T-helper 9 cell (primary cell): ENCODE measurements at regions not wholly inside any gene's neighbourhood (a gene's known extent, or its start where the extent isn't known, plus 50 kb on each side); places are given as distances from the start of the nearest gene placed in this dataset.
"Not testable (repeated sequence)": the region's sequence is repeated elsewhere in the genome, so short reads cannot be mapped to it uniquely, and the experiment has no call there.

Experiments used
- DNase-seq: peaks from one replicate; pipeline ENCODE4 v3.0.0-alpha.2; 2020

DNA sequence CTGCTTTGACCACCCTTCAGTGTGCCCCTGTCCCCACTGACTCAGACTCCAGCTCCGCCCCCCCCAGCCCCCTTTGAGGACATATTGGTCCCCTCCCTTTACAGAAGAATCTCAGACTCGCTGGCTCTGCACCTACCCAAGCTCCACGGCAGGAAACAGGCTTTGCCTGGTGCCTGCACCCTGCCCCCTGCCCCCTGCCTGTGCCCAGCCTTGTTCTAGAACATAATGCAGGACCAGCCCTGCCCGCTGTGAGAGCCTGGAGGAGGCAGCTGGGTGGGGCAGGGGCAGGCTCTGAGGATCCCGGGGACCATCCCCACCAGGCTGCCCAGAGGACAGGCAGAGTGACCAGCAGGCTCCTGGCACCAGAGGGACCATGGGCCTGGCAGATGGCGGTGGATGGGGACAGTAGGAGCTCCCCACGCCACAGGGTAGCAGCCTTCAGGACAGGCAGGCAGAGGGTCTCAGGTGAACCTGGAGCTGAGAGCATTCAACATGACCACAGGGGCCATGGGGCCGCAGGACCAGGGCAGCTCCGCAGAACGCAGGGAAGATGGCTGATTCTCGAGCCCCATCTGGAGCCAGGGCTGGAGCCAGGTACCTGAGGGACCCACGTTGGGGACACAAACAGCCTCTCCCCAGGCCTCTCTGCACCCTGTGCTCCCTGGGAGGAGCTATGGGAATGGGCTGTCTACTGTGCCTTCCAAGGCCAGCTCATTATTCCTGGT, 165.0 kb upstream of the FOXD4L5 start:
- not testable (repeated sequence) for DNase-seq

GRCh38 chr9:65449423-65449822, 164.4 kb upstream of the FOXD4L5 start:
- no peak for DNase-seq

DNA sequence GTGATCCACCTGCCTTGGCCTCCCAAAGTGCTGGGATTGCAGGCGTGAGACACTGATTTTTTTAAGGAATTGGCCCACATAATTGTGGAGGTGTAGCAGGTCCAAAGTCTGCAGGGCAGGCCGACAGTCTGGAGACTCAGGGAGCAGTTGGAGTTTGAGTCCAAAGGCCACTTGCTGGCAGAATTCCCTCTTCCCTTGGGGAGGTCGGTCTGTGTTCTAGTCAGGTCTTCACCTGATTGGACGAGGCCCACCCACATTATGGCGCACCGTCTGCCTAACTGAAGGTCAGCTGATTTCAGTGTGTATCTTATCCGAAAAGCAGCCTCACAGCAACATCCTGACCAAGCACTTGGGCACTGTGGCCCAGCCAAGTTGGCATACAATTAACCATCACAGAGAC, 162.1 kb upstream of the FOXD4L5 start:
- DNase-seq = not testable (repeated sequence)

DNA sequence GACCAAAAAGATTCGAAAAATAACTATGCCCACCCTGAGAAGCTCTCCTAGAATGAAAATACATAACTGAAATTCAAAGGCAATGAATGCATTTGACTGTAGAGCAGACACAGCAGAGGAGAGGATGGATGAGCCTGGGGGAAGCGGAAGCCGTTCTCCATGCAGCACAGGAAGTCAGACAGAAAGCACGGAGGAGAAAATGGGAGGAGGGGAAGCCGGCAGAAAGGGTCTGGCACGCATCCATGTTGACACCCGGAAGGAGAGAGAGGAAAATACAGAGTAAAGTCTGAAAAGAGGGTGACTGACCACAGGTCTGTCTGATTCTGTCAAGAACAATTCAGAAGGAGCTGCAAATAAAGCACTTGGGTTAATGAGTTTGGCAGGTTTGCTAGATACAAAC, 161.0 kb upstream of the FOXD4L5 start:
- DNase-seq = not testable (repeated sequence)

DNA sequence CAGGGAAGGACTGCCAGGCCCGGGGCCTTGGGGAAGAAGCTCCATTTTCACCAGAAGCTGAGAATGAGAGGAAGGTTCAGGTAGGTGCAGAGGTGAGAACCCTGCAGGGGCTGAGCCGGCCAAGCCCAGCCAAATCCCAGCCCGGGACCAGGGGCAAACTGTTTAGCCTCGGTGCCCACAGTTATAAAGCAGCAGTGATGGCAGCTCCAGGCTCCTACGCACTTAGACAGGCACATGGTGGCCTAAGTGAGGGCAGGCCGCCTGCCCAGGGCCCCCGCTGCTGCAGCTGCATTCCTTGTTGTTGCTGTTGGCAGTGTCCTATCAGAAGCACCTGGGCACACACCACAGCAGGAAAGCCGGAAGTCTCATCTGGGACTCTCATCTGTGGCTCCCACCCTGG, 159.9 kb upstream of the FOXD4L5 start:
- no peak for DNase-seq

- DNase-seq = not testable (repeated sequence)
Measured at GRCh38 chr9:65442116-65442515, 157.1 kb upstream of the FOXD4L5 start.

GRCh38 chr9:65441324-65441920, 156.4 kb upstream of the FOXD4L5 start:
- not testable (repeated sequence) for DNase-seq

GRCh38 chr9:65437724-65438123, 152.7 kb upstream of the FOXD4L5 start:
- no peak for DNase-seq

GRCh38 chr9:65435464-65435863, 150.5 kb upstream of the FOXD4L5 start:
- DNase-seq = no peak

GRCh38 chr9:65432722-65433323, 147.8 kb upstream of the FOXD4L5 start:
- no peak for DNase-seq

DNA sequence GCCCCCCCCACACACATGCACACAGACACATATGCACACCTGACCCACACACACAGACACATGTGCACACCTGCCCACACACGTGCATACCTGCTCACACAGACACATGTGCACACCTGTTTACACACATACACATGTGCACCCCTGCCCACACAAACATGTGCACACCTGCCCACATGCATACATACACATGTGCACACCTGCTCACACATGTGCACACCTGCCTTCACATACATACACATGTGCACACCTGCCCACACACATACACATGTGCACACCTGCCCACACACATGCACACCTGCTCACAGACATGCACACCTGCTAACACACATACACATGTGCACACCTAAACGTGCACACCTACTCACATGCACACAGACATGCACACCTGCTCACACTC, 147.0 kb upstream of the FOXD4L5 start:
- no peak for DNase-seq

- DNase-seq = no peak
Measured at GRCh38 chr9:65430221-65430620, 145.2 kb upstream of the FOXD4L5 start.

DNA sequence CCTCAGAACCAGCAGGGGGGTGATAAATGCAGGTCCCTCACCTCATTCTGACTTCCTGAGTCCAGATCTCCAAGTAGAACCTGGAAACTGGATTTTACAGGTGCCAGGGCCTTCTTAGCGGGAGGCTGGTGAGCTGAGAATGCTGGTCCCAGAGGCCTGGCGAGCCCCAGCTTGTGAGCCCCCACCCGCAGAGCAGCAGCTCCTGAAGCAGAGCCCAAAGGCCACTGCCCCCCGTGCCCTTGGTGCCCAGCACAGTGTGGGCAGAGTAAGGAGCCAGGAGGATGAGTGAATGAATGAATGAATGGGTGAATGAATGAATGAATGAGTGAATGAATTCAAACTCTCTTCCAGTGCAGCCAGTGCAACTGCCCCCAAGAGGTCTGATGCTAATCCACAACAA, 142.4 kb upstream of the FOXD4L5 start:
- not testable (repeated sequence) for DNase-seq

DNA sequence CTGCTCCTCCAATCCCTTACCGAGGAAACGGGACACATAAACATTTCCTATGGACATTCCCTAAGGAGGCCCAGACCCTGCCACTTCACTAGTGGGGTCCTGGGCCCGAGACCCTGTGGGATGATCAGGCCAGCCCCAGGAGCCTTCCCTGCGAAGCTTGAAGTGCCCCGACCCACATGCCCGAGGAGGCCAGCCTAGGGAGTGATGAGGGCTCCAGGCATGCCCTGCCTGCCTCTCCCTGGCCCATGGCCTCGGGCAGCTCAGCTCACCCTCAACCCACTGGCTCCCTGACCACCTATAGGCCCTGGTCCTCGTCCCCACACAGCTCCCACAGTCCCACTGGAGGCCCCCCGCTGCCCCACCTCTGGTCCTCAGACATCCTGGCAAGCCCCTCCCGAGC, 141.8 kb upstream of the FOXD4L5 start:
- not testable (repeated sequence) for DNase-seq

- DNase-seq = no peak
Measured at GRCh38 chr9:65426231-65426630, 141.2 kb upstream of the FOXD4L5 start.

DNA sequence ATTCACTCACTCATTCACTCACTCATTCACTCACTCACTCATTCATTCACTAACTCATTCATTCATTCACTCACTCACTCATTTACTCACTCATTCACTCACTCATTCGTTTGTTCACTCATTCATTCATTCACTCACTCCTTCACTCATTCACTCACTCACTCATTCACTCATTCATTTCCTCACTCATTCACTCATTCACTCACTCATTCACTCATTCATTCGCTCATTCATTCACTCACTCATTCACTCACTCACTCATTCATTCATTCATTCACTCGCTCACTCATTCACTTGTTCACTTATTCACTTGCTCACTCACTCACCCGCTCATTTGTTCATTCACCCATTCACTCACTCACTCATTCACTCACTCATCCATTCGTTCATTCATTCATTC, 140.2 kb upstream of the FOXD4L5 start:
- DNase-seq = not testable (repeated sequence)

DNA sequence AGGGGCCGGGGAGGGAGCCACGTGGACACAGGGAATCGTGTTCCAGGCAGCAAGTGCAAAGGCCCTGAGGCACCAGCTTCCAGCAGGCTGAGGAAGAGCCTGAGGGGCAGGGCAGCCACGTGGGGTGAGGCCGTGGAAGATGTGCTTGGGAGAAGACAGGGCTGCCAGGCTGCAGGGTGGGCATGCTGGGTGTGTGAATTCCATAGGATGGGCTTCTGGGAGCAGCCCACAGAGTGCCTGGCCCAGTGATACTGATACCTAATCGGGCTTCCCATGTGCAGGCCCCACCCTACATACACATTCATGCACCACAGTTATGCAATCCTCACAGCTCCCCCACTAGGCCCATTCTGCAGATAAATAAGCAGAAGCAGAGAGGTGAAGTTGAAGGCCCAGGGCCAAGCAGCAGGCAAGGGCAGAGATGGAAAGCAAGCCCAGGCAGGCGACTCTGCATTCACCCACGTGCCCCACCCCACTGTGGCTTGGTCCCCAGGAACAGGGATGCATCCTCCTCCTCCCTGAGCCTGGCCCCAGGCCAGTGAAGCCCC, 139.5 kb upstream of the FOXD4L5 start:
- not testable (repeated sequence) for DNase-seq

DNA sequence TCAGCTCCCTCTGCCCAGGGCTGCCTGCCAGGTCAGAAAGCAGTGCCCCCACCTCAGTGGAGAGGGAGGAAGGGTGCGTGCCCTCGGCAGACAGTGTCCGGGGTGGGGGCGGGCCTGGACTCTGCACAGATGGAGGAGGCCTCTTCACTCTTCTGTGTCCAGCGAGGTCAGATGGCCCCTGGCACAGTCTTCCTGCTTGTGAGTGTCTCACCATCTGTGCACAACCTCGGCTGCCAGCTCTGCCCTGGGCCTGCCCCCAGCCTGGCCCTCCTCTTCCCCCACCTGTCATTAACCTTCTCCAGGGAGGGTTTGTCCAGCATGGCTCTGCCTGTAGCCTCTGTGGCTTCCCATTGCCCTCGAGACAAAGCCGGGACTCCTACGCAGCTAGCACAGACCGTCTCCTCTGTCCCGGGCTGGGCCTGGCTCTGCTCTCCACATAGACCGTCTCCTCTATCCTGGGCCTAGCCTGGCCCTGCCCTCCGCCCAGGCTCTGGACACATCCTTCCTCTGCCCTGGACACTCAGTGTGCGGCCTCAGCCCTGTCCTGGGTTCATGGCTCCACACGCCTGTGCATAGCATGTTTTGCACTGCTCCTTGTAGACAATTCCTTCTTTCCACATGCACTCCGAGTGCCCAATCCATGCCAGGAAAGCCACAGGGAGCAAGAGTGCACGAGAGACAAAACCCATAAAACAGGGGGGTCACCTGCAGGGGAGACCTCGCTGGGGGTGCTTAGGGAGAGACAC, 138.9 kb upstream of the FOXD4L5 start:
- DNase-seq = not testable (repeated sequence)

- not testable (repeated sequence) for DNase-seq
Measured at GRCh38 chr9:65422966-65423690, 138.1 kb upstream of the FOXD4L5 start.

DNA sequence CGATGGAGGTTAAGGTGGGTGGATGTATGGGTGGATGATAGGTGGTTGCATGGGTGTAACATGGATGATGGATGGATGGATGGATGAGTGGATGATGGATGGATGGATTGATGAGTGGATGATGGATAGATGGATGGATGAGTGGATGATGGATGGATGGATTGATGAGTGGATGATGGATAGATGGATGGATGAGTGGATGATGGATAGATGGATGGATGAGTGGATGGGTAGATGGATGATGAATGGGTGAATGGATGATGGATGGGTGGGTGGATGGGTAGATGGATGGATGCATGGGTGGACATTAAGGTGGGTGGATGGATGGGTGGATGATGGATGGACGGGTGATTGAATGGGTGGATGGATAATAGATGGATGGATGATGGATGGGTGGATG, 136.5 kb upstream of the FOXD4L5 start:
- not testable (repeated sequence) for DNase-seq

DNA sequence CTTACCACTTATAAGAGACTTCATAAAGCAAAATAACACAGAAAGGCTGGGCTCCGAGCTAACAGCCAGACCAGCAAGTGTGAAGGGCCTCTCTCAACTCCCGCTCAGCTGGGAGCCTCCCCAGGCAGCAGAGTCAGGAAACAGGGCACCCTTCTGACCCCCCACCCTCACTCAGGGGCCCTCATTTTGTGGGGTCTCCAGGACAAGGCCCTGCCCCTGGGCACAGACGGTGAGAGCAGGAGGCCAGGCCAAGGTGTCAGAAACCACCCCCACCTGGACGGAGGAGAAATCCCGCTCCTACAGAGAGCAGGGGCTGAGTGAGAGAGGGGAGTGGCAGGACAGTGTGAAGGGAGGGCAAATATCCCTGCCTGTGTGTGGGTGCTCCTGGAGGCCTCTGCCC, 135.8 kb upstream of the FOXD4L5 start:
- no peak for DNase-seq

- DNase-seq = not testable (repeated sequence)
Measured at GRCh38 chr9:65418966-65419365, 134.0 kb upstream of the FOXD4L5 start.
